CD14-positive monocyte (primary cell): ENCODE measurements at regions not wholly inside any gene's neighbourhood (a gene's known extent, or its start where the extent isn't known, plus 50 kb on each side); places are given as distances from the start of the nearest gene placed in this dataset.
A peak's percentile ranks its signal among the peaks of the same experiment; 100 is the strongest.

Source experiments
- DNase-seq, 3 donors: peaks; one replicate each; pipeline ENCODE4 v3.0.0-alpha.2; 2011 to 2022
- H2AFZ ChIP-seq: 2 replicates; pipeline ENCODE4 v1.6.0; 2012; ENCODE audit warnings: mild to moderate bottlenecking, low read depth, low read length, inconsistent platforms; ENCODE audit not compliant: insufficient read depth, poor library complexity, severe bottlenecking
- H3K27ac ChIP-seq, 2 donors: 1 replicate in 1 of 2; 2 replicates in 1 of 2; pipeline ENCODE4 v1.5.1; 2012 to 2013; ENCODE audit warnings: low read length in 2 of 2, control low read depth in 1 of 2, inconsistent platforms in 1 of 2, low read depth in 1 of 2, mild to moderate bottlenecking in 1 of 2
- H3K27me3 ChIP-seq, 2 donors: one replicate each; pipeline versions ENCODE4 v1.6.0 to v1.6.1; 2011 to 2013; ENCODE audit warnings: low read length in 2 of 2; ENCODE audit not compliant: control insufficient read depth in 2 of 2, insufficient read depth in 2 of 2
- H3K36me3 ChIP-seq, 2 donors: replicated peaks in 1 of 2; 1 replicate in 1 of 2; 2 replicates in 1 of 2; pipeline versions ENCODE4 v1.5.1 to v1.6.1; 2012 to 2013; ENCODE audit warnings: low read length in 2 of 2, control low read depth in 1 of 2, inconsistent platforms in 1 of 2, mild to moderate bottlenecking in 1 of 2; ENCODE audit not compliant: insufficient read depth in 2 of 2, control insufficient read depth in 1 of 2
- H3K4me1 ChIP-seq, 2 donors: 1 replicate in 1 of 2; 2 replicates in 1 of 2; pipeline versions ENCODE4 v1.5.1 to v1.6.1; 2012 to 2013; ENCODE audit warnings: low read length in 2 of 2, control low read depth in 1 of 2, inconsistent platforms in 1 of 2, mild to moderate bottlenecking in 1 of 2, moderate library complexity in 1 of 2; ENCODE audit not compliant: insufficient read depth in 2 of 2, control insufficient read depth in 1 of 2
- H3K4me2 ChIP-seq: replicated peaks from 2 replicates; pipeline ENCODE3; 2012; ENCODE audit warnings: low read length, moderate library complexity, mild to moderate bottlenecking; ENCODE audit not compliant: poor library complexity, severe bottlenecking; ENCODE audit errors: extremely low read depth
- H3K4me3 ChIP-seq, 3 experiments: fragments of 200-600 bp in 1 of 3; sonication (generic) in 1 of 3; replicated peaks in 1 of 3; 1 replicate in 2 of 3; 2 replicates in 1 of 3; pipeline ENCODE4 v1.5.1; 2011 to 2013; ENCODE audit warnings: low read length in 3 of 3, mild to moderate bottlenecking in 3 of 3, control low read depth in 2 of 3, low read depth in 2 of 3, inconsistent platforms in 1 of 3, moderate library complexity in 1 of 3
- H3K79me2 ChIP-seq: 2 replicates; pipeline ENCODE4 v1.6.0; 2012; ENCODE audit warnings: mild to moderate bottlenecking, control low read depth, inconsistent platforms, low read length, moderate library complexity; ENCODE audit not compliant: insufficient read depth
- H3K9ac ChIP-seq: 2 replicates; pipeline ENCODE4 v1.6.0; 2017; ENCODE audit warnings: low read length, mild to moderate bottlenecking; ENCODE audit not compliant: insufficient read depth, poor library complexity, severe bottlenecking
- H3K9me3 ChIP-seq, 2 donors: replicated peaks in 1 of 2; 1 replicate in 1 of 2; 2 replicates in 1 of 2; pipeline versions ENCODE4 v1.5.1 to v1.6.1; 2012 to 2013; ENCODE audit warnings: low read length in 2 of 2, control low read depth in 1 of 2; ENCODE audit not compliant: control insufficient read depth in 1 of 2, insufficient read depth in 1 of 2
- H4K20me1 ChIP-seq: 2 replicates; pipeline ENCODE4 v1.6.0; 2012; ENCODE audit warnings: mild to moderate bottlenecking, low read length, control low read depth, moderate library complexity; ENCODE audit not compliant: insufficient read depth
- H3K27ac Mint-ChIP-seq, 7 donors: one replicate each; pipeline ENCODE4 v1.8.0; 2020; ENCODE audit warnings: mild to moderate bottlenecking in 7 of 7, mixed read lengths in 7 of 7, moderate library complexity in 6 of 7, inconsistent platforms in 2 of 7
- H3K27me3 Mint-ChIP-seq, 3 donors: one replicate each; pipeline ENCODE4 v1.8.0; 2021 to 2022; ENCODE audit warnings: low read depth in 3 of 3, mild to moderate bottlenecking in 3 of 3, mixed read lengths in 3 of 3, moderate library complexity in 3 of 3, inconsistent platforms in 1 of 3
- H3K36me3 Mint-ChIP-seq, 2 donors: one replicate each; pipeline ENCODE4 v1.8.0; 2020; ENCODE audit warnings: mixed read lengths in 2 of 2, inconsistent platforms in 1 of 2, mild to moderate bottlenecking in 1 of 2
- H3K4me1 Mint-ChIP-seq: one replicate; pipeline ENCODE4 v1.8.0; 2020; ENCODE audit warnings: mild to moderate bottlenecking, mixed read lengths
- H3K4me3 Mint-ChIP-seq, 2 donors: one replicate each; pipeline ENCODE4 v1.8.0; 2020; ENCODE audit warnings: mild to moderate bottlenecking in 2 of 2, mixed read lengths in 2 of 2, moderate library complexity in 1 of 2
- H3K9me3 Mint-ChIP-seq, 7 donors: one replicate each; pipeline ENCODE4 v1.8.0; 2020 to 2022; ENCODE audit warnings: mixed read lengths in 7 of 7, mild to moderate bottlenecking in 6 of 7, moderate library complexity in 6 of 7, inconsistent platforms in 2 of 7
- CTCF ChIP-seq: fragments of 200-600 bp; IDR thresholded peaks from one replicate; pipeline ENCODE4 v1.8.0; 2022; ENCODE audit warnings: antibody characterized with exemption, mild to moderate bottlenecking
- WGBS: methylation state at CpG from one replicate; pipeline ENCODE4 v1.1.5; 2013; ENCODE audit warnings: missing lambda C conversion rate; ENCODE audit not compliant: insufficient coverage; 5-methylcytosine and 5-hydroxymethylcytosine counted together
- intact Hi-C, 2 donors: fragments of 100-400 bp; cut with micrococcal nuclease; formaldehyde crosslinking; loops; one replicate each; pipeline versions ENCODE4 v1.15.0 to v1.15.1; 2023

GRCh38 chr1:227378871-227379554 is 60.7 kb upstream of the CDC42BPA start:
- Mint-ChIP-seq H3K27me3 (peaks cover 4 to 9% (median 5%) of the 10 kb centered on the region in 3 donors), H3K4me1 (no peaks in the 10 kb centered on the region), H3K4me3 (no peak overlapping the region), H3K9me3 (peaks cover 2 to 17% (median 13%) of the 10 kb centered on the region in 7 donors), H3K27ac (peak overlapping the region in 1 of 7 donors; percentile 60), H3K36me3 (no peaks in the 10 kb centered on the region)
- no peak for TF ChIP-seq CTCF
- no peaks in the 10 kb centered on the region for H3K4me1 ChIP-seq
- H3K9ac ChIP-seq, result no peak overlapping the region
- intact Hi-C loops, result no loop called here
- DNase-seq, result no peak
- peaks cover 0 to 9% of the 10 kb centered on the region in 2 donors for H3K9me3 ChIP-seq
- no peaks in the 10 kb centered on the region for H3K36me3 ChIP-seq
- H3K79me2 ChIP-seq, result no peaks in the 10 kb centered on the region
- no peak overlapping the region for H2AFZ ChIP-seq
- WGBS, result 70% methylated on average over 2 of the region's 4 CpGs
- H3K27ac ChIP-seq, result no peak overlapping the region
- H3K4me2 ChIP-seq, result no peak overlapping the region
- H3K4me3 ChIP-seq, result no peak overlapping the region
- no peaks in the 10 kb centered on the region for H3K27me3 ChIP-seq
- no peaks in the 10 kb centered on the region for H4K20me1 ChIP-seq

- Histone ChIP-seq H4K20me1 (no peaks in the 10 kb centered on the region), H3K9ac (no peak overlapping the region), H3K27me3 (no peaks in the 10 kb centered on the region), H3K79me2 (no peaks in the 10 kb centered on the region), H3K4me3 (no peak overlapping the region), H2AFZ (no peak overlapping the region), H3K36me3 (no peaks in the 10 kb centered on the region), H3K9me3 (peaks cover 0 to 4% of the 10 kb centered on the region in 2 donors), H3K27ac (no peak overlapping the region), H3K4me1 (no peaks in the 10 kb centered on the region), H3K4me2 (no peak overlapping the region)
- no peaks in the 10 kb centered on the region for H3K36me3 Mint-ChIP-seq
- no peaks in the 10 kb centered on the region for H3K4me1 Mint-ChIP-seq
- TF ChIP-seq CTCF, result no peak
- H3K9me3 Mint-ChIP-seq, result peaks cover 2 to 15% (median 9%) of the 10 kb centered on the region in 7 donors
- DNase-seq, result no peak
- intact Hi-C loops, result no loop called here
- H3K27me3 Mint-ChIP-seq, result peaks cover 4 to 9% (median 5%) of the 10 kb centered on the region in 3 donors
- H3K4me3 Mint-ChIP-seq, result no peak overlapping the region
- no peak overlapping the region for H3K27ac Mint-ChIP-seq
- 100% methylated on average over 2 of the region's 2 CpGs for WGBS
Measured at GRCh38 chr1:227378181-227378580, 59.9 kb upstream of the CDC42BPA start.
